Right kidney (tissue), 1 donor: ENCODE measurements at regions not wholly inside any gene's neighbourhood (a gene's known extent, or its start where the extent isn't known, plus 50 kb on each side); places are given as distances from the start of the nearest gene placed in this dataset.
"Not testable (repeated sequence)": the region's sequence is repeated elsewhere in the genome, so short reads cannot be mapped to it uniquely, and the experiment has no call there.

ENCODE experiments used
- DNase-seq: peaks from one replicate; pipeline ENCODE4 v3.0.0-alpha.2; 2016

GRCh38 chr2:8613207-8613999 is 68.5 kb upstream of the ID2 start:
- not testable (repeated sequence) for DNase-seq

- DNase-seq, result no peak
These were observed 67.2 kb upstream of the ID2 start for GRCh38 chr2:8614646-8615045.

- no peak for DNase-seq
These were observed 66.6 kb upstream of the ID2 start for GRCh38 chr2:8615252-8615575.

GRCh38 chr2:8615576-8616281 is 66.1 kb upstream of the ID2 start:
- no peak for DNase-seq

GRCh38 chr2:8617048-8617447 is 64.8 kb upstream of the ID2 start:
- DNase-seq, result no peak

- no peak for DNase-seq
These were observed 64.3 kb upstream of the ID2 start for GRCh38 chr2:8617590-8617989.

- DNase-seq, result no peak
These were observed 62.8 kb upstream of the ID2 start for GRCh38 chr2:8619071-8619470.

- DNase-seq, result no peak
These were observed 61.1 kb upstream of the ID2 start for GRCh38 chr2:8620611-8621382.

- DNase-seq, result no peak
These were observed 59.5 kb upstream of the ID2 start for GRCh38 chr2:8622199-8622911.

- DNase-seq, result no peak
These were observed 58.9 kb upstream of the ID2 start for GRCh38 chr2:8622924-8623465.

GRCh38 chr2:8623576-8623957 is 58.3 kb upstream of the ID2 start:
- DNase-seq, result no peak

GRCh38 chr2:8623958-8624591 is 57.8 kb upstream of the ID2 start:
- DNase-seq, result no peak

- DNase-seq, result no peak
These were observed 56.9 kb upstream of the ID2 start for GRCh38 chr2:8624855-8625398.

- DNase-seq, result no peak
These were observed 56.2 kb upstream of the ID2 start for GRCh38 chr2:8625399-8626300.

- DNase-seq, result no peak
These were observed 55.3 kb upstream of the ID2 start for GRCh38 chr2:8626572-8626971.

GRCh38 chr2:8627019-8627691 is 54.7 kb upstream of the ID2 start:
- DNase-seq, result no peak

- DNase-seq, result no peak
These were observed 54.2 kb upstream of the ID2 start for GRCh38 chr2:8627692-8628085.

GRCh38 chr2:8628179-8628865 is 53.5 kb upstream of the ID2 start:
- no peak for DNase-seq

GRCh38 chr2:8628866-8629209 is 53.0 kb upstream of the ID2 start:
- no peak for DNase-seq
